Prostate gland (tissue), 2 donors: ENCODE measurements at regions not wholly inside any gene's neighbourhood (a gene's known extent, or its start where the extent isn't known, plus 50 kb on each side); places are given as distances from the start of the nearest gene placed in this dataset.

Experiments used
- CTCF ChIP-seq, 4 experiments: fragments of 200-600 bp in 2 of 4; fragments of 450-650 bp in 2 of 4; sonication (generic) in 2 of 4; IDR thresholded peaks; 1 replicate in 3 of 4; 2 replicates in 1 of 4; pipeline ENCODE4 v1.5.1; 2016 to 2019; ENCODE audit warnings: antibody characterized with exemption in 4 of 4, mild to moderate bottlenecking in 2 of 4, moderate library complexity in 2 of 4
- POLR2AphosphoS5 ChIP-seq: sonication (generic); formaldehyde crosslinking; IDR thresholded peaks from one replicate; pipeline ENCODE4 v1.6.1; 2017; ENCODE audit warnings: antibody characterized with exemption

- TF ChIP-seq POLR2AphosphoS5 (no peak), CTCF (IDR thresholded peaks at IDR 0.05) (no peak)
Observed at GRCh38 chr6:69527921-69528476, 268.8 kb downstream of the LMBRD1 start.
